ENCODE measurements at regions not wholly inside any gene's neighbourhood (a gene's known extent, or its start where the extent isn't known, plus 50 kb on each side); places are given as distances from the start of the nearest gene placed in this dataset.

GRCh38 chr9:13508086-13508485, 228.6 kb upstream of the MPDZ start:
- TF ChIP-seq TOX (CRISPR knock-in tag; IDR thresholded peaks at IDR 0.05; ENCODE audit: borderline replicate concordance) (no peak), RARB (CRISPR knock-in tag; IDR thresholded peaks at IDR 0.05) (no peak), ARNTL (CRISPR knock-in tag; IDR thresholded peaks at IDR 0.05; ENCODE audit: borderline replicate concordance, low read depth) (no peak), ZFP30 (CRISPR knock-in tag; IDR thresholded peaks at IDR 0.05) (no peak), ZNF565 (CRISPR knock-in tag; conservative IDR thresholded peaks at IDR 0.05; ENCODE audit: low read depth) (no peak), PPARA (CRISPR knock-in tag; IDR thresholded peaks at IDR 0.05; ENCODE audit: borderline replicate concordance) (no peak), ZFP3 (CRISPR knock-in tag; IDR thresholded peaks at IDR 0.05) (no peak), CSRNP3 (CRISPR knock-in tag; IDR thresholded peaks at IDR 0.05) (no peak), ZC3H10 (CRISPR knock-in tag; IDR thresholded peaks at IDR 0.05) (no peak)
- TF ChIP-seq, protein P1, sequence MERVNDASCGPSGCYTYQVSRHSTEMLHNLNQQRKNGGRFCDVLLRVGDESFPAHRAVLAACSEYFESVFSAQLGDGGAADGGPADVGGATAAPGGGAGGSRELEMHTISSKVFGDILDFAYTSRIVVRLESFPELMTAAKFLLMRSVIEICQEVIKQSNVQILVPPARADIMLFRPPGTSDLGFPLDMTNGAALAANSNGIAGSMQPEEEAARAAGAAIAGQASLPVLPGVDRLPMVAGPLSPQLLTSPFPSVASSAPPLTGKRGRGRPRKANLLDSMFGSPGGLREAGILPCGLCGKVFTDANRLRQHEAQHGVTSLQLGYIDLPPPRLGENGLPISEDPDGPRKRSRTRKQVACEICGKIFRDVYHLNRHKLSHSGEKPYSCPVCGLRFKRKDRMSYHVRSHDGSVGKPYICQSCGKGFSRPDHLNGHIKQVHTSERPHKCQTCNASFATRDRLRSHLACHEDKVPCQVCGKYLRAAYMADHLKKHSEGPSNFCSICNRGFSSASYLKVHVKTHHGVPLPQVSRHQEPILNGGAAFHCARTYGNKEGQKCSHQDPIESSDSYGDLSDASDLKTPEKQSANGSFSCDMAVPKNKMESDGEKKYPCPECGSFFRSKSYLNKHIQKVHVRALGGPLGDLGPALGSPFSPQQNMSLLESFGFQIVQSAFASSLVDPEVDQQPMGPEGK (CRISPR knock-in tag; IDR thresholded peaks at IDR 0.05; ENCODE audit: borderline replicate concordance): no peak

Data from SK-N-SH treated with all-trans-retinoic acid at 6 μM for 48 hours (cell line).